Dedifferentiated amniotic fluid mesenchymal stem cell (primary cell): ENCODE measurements at regions not wholly inside any gene's neighbourhood (a gene's known extent, or its start where the extent isn't known, plus 50 kb on each side); places are given as distances from the start of the nearest gene placed in this dataset.

Experiments
- DNase-seq: peaks from one replicate; pipeline ENCODE4 v3.0.0-alpha.2; 2016; ENCODE audit errors: extremely low spot score

DNA sequence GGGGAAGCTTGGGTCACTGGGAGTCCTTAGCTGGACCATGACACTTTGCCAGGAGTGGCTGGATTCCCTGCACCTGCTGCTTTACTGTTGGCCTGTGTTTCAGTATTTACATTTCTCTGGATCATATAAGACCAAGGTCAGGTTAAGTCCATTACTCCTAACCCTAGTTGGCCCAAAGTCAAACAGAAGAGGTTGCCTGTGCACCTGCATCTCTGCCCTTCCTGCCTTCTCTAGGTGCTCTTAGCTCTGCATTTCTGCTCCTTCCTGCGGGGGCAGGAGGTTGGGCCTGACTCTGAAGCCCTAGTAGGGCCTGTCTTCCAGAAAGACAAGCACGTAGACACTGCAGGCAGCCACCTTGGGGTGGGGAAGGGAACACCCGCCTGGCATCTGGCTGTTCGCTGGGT, 124.3 kb downstream of the RPLP1 start:
- no peak for DNase-seq

GRCh38 chr15:69577397-69577796, 124.8 kb downstream of the RPLP1 start:
- no peak for DNase-seq

GRCh38 chr15:69578252-69578651, 125.6 kb downstream of the RPLP1 start:
- DNase-seq = no peak

- DNase-seq = no peak
Measured at GRCh38 chr15:69578787-69579583, 126.4 kb downstream of the RPLP1 start.

DNA sequence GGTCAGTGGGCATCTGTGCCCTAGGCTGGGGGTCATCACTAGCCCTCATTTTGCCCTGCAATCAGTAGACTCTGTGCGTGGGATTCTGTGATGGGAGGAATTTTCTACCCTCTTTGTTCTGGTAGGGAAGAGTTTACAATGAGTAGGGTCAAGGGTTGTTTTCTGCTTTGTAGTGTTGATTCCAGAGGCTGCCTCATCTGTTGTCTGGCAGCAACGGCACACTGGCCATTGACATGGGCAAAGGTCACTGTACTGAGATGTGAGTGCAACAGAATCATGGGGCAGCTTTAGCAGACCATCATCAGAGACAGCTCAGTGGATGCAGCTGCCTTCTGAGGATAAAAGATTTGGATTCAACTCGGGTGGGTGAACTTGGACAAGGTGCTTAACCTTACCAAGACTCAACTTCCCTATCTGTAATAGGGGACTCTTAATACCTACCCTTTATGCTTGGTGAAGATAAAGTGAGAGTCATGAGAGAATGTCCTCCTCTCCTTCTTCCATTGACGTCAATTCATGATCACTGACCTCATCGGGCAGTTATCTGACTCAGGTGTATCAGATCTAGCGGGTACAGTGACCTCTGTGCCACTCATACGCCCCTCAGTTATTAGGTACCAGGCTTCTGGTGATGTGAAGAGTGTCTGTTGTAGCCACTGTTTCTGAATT, 127.5 kb downstream of the RPLP1 start:
- DNase-seq = no peak

GRCh38 chr15:69583626-69584025, 131.0 kb downstream of the RPLP1 start:
- DNase-seq = no peak

DNA sequence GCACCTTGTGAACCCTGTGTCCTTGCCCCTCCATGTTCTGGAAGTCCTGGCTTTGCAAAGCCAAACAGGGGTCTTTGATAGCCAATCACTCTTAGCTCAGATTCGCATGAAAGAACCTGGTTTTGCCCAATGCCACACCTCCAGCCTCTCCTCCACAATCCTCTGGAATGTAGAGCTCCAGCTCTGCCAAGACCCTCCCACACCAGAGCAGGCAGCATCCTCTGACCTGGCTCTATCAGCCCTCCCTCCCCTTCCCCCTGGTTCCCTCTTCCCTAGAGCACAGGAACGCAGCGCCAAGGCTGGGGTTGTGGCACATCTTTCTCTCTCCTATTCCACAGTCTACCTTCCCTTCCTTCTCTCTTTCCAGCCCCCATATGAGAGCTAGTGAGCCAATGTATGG, 133.3 kb downstream of the RPLP1 start:
- no peak for DNase-seq

- DNase-seq = no peak
Measured at GRCh38 chr15:69586721-69587120, 134.1 kb downstream of the RPLP1 start.

- DNase-seq = no peak
Measured at GRCh38 chr15:69587723-69588426, 135.3 kb downstream of the RPLP1 start.

DNA sequence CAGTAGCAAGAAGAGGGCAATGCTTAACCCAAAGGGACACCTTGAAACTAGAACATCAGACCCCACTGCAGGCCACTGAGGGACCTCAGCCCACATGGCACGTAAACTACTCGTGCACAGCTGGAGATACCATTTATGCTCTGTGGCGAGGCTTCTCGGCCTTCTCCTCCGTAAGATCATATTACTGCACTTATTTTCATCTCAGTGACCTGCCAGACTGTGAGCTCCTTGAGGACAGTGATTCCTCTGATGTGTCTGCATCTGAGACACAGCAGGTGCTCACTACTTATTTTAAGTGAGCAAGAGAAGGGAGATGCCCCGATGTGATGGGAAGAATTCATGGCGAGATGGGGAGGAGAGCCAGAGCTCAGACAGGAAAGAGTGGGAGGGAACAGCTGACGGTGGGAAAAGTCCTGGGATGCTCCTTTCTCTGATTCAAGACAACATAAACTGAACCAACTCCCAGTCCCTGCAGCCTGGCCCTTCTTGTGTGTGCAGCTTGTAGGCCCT, 137.6 kb downstream of the RPLP1 start:
- no peak for DNase-seq

GRCh38 chr15:69590932-69591524, 138.4 kb downstream of the RPLP1 start:
- DNase-seq = no peak

DNA sequence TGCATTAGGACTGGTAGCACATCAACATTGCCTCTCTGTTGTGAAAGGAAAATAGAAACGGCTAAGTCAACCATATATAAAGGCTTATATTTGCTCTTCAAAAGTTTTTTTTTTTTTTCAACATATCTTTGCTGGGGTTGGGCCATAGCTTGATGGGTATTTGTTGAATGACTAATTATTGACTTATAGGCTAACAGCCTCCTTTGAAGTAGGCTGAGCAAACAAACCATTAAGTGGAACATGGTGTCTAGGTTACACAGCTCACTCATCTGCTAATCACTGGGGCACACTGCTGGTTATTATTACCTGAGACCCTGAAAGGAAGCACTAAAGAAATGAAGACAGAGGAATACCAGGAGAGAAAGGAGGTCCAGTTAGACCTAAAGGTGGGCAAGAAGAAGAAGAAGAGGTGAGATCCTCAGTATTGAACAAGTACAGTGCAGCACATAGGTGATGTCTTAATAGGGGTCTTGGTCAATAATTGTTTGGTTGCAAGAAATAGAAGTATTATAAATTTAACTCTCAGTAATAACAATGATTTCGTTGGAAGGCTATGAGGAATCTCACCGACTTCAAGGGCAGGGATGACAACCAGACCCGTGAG, 139.4 kb downstream of the RPLP1 start:
- DNase-seq = no peak

GRCh38 chr15:69592954-69593353, 140.3 kb downstream of the RPLP1 start:
- DNase-seq = no peak

DNA sequence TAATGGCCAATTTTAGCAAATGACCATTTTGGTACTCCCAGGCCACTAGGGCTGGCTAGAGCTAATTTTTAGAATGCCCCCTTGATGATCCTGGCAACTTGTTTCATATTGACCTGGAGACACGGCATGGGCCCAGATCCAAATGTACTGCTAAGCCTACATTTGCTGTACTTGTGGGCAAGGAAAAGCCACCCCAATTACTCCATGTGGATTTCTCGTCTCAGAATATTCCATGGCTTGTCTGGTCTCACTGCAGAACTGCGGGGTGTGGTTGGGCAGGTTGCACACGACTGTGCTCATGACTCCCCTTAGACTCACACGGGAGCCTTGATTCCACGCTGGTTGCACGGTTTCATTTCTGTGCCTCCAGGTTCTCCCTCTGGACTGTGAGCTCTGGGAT, 140.9 kb downstream of the RPLP1 start:
- DNase-seq = no peak

- DNase-seq = no peak
Measured at GRCh38 chr15:69593981-69594966, 141.7 kb downstream of the RPLP1 start.

GRCh38 chr15:69595009-69595791, 142.6 kb downstream of the RPLP1 start:
- DNase-seq = no peak

- no peak for DNase-seq
Measured at GRCh38 chr15:69597061-69597592, 144.5 kb downstream of the RPLP1 start.

DNA sequence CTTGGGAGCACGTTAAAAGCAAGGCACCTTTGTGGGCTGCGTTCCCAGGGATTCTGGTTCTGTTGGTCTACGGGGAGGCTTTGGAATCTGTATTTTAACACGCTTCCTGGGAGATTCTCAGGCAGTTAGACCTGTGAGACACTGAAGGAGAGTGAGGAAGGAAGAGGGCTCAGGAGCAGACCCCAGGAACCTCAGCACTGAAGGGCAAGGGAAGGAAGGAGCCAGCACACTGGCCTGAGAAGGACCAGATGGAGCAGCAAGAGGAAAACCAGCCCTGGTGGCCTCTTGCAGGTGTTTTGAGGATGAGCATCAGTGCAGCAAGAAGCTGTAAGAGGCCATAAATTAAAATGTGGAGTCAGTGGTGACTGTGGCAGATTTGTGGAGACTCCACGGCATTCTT, 146.7 kb downstream of the RPLP1 start:
- DNase-seq = no peak

- DNase-seq = no peak
Measured at GRCh38 chr15:69600556-69601085, 148.0 kb downstream of the RPLP1 start.
